Activated CD4-positive, alpha-beta memory T cell treated with anti-CD3 and anti-CD28 coated beads for 36 hours (primary cell): ENCODE measurements at regions not wholly inside any gene's neighbourhood (a gene's known extent, or its start where the extent isn't known, plus 50 kb on each side); places are given as distances from the start of the nearest gene placed in this dataset.
"Not testable (repeated sequence)": the region's sequence is repeated elsewhere in the genome, so short reads cannot be mapped to it uniquely, and the experiment has no call there.

Experiments
- CTCF ChIA-PET: fragments of 350-600 bp; sonication (Branson Sonifier 250); formaldehyde crosslinking; loops from one replicate; lab custom pipeline; 2021; ENCODE audit warnings: antibody characterized with exemption, inconsistent platforms; lab: Charles Lee
- POLR2A ChIA-PET: fragments of 350-600 bp; sonication (Branson Sonifier 250); formaldehyde crosslinking; loops from one replicate; lab custom pipeline; 2021; ENCODE audit warnings: antibody characterized with exemption; lab: Charles Lee
- DNase-seq: peaks from one replicate; pipeline ENCODE4 v3.0.0-alpha.2; 2020
- H3K27ac Mint-ChIP-seq: one replicate; pipeline ENCODE4 v1.8.0; 2021; ENCODE audit warnings: mixed read lengths
- H3K27me3 Mint-ChIP-seq: one replicate; pipeline ENCODE4 v1.8.0; 2021; ENCODE audit warnings: mixed read lengths
- H3K36me3 Mint-ChIP-seq: one replicate; pipeline ENCODE4 v1.8.0; 2021; ENCODE audit warnings: mixed read lengths
- H3K4me1 Mint-ChIP-seq: one replicate; pipeline ENCODE4 v1.8.0; 2021; ENCODE audit warnings: low read depth, mixed read lengths
- H3K4me3 Mint-ChIP-seq: one replicate; pipeline ENCODE4 v1.8.0; 2021; ENCODE audit warnings: mild to moderate bottlenecking, mixed read lengths
- H3K9me3 Mint-ChIP-seq: one replicate; pipeline ENCODE4 v1.8.0; 2021; ENCODE audit warnings: mixed read lengths
- intact Hi-C: fragments of 100-400 bp; cut with micrococcal nuclease; formaldehyde crosslinking; loops from one replicate; pipeline ENCODE4 v1.15.1; 2023

DNA sequence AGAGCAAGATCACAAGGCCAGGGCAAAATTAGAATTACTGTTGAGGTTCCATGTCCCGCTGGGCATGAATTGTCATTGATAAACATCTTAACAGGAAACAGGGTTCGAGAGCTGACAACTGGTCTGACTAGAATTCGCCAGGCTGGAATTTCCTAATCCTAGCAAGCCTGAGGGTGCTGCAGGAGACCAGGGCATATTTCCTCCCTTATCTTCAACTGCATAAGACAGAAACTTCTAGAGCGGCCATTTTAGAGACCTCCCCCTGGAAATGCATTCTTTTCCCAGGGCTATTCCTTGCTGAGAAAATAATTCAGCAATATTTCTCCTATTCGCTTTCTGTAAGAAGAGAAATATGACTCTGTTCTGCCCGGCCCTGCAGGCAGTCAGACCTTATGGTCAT is 158.6 kb upstream of the CCN2 start:
- H3K36me3 Mint-ChIP-seq, POLR2A ChIA-PET, H3K27ac Mint-ChIP-seq, H3K27me3 Mint-ChIP-seq, H3K4me1 Mint-ChIP-seq, intact Hi-C loops, CTCF ChIA-PET, H3K4me3 Mint-ChIP-seq, DNase-seq: not testable (repeated sequence)
- H3K9me3 Mint-ChIP-seq = peaks cover 14% of the 10 kb centered on the region

DNA sequence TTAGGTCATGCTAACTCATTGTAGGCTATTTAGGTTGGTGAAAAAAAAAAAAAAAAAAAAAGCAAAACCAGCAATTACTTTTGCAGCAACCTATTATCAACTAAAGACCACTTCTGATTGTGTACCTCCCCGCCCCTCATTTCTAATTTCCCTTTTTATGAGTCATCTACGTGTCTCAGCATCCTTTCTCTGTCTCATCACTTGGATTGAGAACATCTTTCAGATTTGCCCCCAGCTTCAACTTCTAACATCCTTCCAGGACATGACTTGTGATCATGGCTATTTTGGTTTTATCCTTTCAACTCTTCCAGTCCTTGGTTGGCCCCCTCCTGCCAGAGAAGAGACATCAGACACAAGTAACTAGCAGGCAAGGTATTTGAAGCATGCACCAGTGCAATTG is 156.7 kb upstream of the CCN2 start:
- ChIA-PET CTCF (no interaction called here), POLR2A (no interaction called here)
- H3K27me3 Mint-ChIP-seq = no peaks in the 10 kb centered on the region
- H3K27ac Mint-ChIP-seq = no peak overlapping the region
- intact Hi-C loops = no loop called here
- H3K36me3 Mint-ChIP-seq = no peaks in the 10 kb centered on the region
- H3K4me1 Mint-ChIP-seq = no peaks in the 10 kb centered on the region
- no peak for DNase-seq
- H3K4me3 Mint-ChIP-seq = no peak overlapping the region
- peaks cover 14% of the 10 kb centered on the region for H3K9me3 Mint-ChIP-seq

DNA sequence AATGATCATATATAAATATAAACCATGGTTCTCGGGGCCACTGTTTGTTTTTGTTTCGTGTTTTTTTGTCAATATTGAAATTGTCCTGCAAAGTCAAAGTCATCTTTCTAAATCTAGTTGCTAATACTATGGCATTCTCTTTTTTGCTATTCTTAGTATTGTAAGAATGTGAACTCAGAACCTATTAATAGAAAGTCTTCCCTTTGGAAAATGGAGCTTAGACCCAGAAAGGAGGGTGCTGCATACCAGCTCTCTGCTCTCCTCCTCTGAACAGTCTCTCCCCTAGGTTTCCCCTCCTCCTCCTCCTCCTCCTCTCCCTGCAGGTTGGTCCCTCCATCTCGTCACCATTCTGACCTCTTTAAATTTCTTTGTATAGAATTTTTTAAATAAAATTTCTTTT is 150.4 kb upstream of the CCN2 start:
- Mint-ChIP-seq H3K4me3 (no peak overlapping the region), H3K9me3 (no peaks in the 10 kb centered on the region), H3K4me1 (no peaks in the 10 kb centered on the region), H3K27me3 (peaks cover 1% of the 10 kb centered on the region), H3K36me3 (no peaks in the 10 kb centered on the region), H3K27ac (no peak overlapping the region)
- POLR2A ChIA-PET = no interaction called here
- intact Hi-C loops = no loop called here
- CTCF ChIA-PET = no interaction called here
- DNase-seq = no peak

DNA sequence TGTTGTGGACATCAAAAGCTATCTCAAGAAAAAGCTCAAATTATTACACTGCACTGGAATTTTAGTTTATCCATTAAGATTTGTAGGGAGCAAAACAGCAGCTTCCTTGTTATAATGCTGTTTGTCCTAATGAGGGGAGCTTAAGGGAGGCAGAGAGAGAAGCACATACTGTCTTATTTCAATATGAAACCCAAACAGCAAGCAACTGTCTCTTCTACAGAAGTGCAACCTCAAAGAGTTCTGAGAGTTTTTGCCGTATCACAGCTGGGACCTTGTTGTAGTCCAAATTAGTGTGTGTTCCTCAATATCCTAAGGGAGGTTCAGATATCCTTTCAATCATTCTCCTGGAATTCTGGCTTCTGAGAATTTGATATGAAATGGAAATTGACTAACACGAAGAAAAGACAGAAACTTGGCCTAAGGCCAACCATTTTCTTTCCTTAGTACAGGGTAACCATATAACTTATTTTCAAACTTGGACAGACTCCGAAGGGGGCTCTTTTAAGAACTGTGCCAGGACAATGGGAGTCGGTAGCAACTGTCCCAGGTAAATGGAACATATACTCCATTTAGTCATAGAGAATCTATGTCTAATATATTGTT is 149.3 kb upstream of the CCN2 start:
- Mint-ChIP-seq H3K36me3 (no peaks in the 10 kb centered on the region), H3K4me3 (no peak overlapping the region), H3K9me3 (no peaks in the 10 kb centered on the region), H3K4me1 (no peaks in the 10 kb centered on the region), H3K27me3 (peaks cover 1% of the 10 kb centered on the region), H3K27ac (no peak overlapping the region)
- DNase-seq = no peak
- intact Hi-C loops = no loop called here
- ChIA-PET POLR2A (no interaction called here), CTCF (no interaction called here)

DNA sequence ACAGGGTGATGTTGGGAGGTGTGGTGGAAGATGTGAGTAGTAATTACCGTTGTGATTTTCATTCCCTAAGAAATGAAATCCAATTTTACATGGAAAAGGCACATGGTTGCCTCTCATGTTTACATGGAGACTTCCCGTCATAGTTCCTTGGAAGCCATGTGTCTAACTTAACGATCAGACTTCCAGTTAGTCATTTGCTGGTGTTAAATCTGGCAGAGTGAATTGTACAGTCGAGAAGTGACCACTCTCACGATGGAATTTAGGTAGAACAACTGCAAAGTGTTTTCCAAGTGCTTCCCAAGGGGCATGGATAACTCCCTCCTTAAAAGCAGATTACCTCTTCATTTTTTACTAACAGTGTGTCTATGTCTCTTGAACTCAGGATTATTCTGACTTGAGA is 145.8 kb upstream of the CCN2 start:
- no peak overlapping the region for H3K4me3 Mint-ChIP-seq
- intact Hi-C loops = no loop called here

DNA sequence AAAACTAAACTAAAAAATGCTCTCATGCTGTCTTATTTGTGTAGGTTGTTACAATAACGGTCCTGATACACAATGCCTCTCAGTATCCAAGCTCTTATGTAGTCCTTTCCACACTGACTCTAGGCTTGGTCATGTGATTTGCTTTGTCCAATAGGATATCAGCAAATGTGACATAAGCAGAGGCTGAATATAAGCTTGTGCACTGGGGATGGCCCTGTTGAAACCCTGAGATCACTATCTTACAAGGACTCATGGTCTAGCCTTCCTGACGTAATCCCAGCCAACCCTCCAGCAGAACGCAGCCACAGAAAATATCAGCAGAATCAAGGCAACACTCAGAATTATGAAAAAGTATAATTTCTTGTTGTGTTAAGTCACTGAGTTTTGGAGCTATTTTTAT is 145.1 kb upstream of the CCN2 start:
- DNase-seq = no peak
- Mint-ChIP-seq H3K9me3 (peaks cover 2% of the 10 kb centered on the region), H3K36me3 (no peaks in the 10 kb centered on the region), H3K4me3 (no peak overlapping the region), H3K27ac (no peak overlapping the region), H3K4me1 (no peaks in the 10 kb centered on the region), H3K27me3 (peaks cover 1% of the 10 kb centered on the region)
- intact Hi-C loops = no loop called here
- POLR2A ChIA-PET = no interaction called here
- CTCF ChIA-PET = no interaction called here

More for the DNA sequence above, 145.8 kb upstream of the CCN2 start:
- Mint-ChIP-seq H3K36me3 (no peaks in the 10 kb centered on the region), H3K27me3 (peaks cover 1% of the 10 kb centered on the region), H3K9me3 (peaks cover 2% of the 10 kb centered on the region), H3K27ac (no peak overlapping the region), H3K4me1 (no peaks in the 10 kb centered on the region)
- ChIA-PET CTCF (no interaction called here), POLR2A (no interaction called here)
- DNase-seq = no peak

DNA sequence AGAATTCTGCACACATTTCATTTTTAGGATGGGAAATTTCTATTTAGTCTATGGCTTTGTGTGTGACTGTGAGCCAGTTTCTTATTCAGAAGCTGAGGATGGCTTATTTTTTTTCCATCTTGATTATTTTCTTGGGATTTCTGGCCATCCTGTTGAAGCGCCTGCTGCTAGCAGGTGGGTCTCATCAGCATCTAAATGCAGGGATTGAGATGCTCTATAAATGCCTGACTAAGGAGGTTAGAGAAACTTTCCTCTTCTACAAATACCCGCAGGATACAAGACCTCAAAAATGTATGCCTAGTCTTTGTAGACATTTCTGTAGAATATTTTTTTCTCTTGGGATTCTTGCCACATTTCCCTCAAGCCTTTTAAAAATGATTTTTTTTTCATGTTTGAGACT is 138.0 kb upstream of the CCN2 start:
- H3K36me3 Mint-ChIP-seq = no peaks in the 10 kb centered on the region
- H3K9me3 Mint-ChIP-seq = peaks cover 8% of the 10 kb centered on the region
- intact Hi-C loops = no loop called here
- no peak overlapping the region for H3K4me3 Mint-ChIP-seq
- no peaks in the 10 kb centered on the region for H3K4me1 Mint-ChIP-seq
- ChIA-PET CTCF (no interaction called here), POLR2A (no interaction called here)
- H3K27ac Mint-ChIP-seq = no peak overlapping the region
- no peak for DNase-seq
- no peaks in the 10 kb centered on the region for H3K27me3 Mint-ChIP-seq

DNA sequence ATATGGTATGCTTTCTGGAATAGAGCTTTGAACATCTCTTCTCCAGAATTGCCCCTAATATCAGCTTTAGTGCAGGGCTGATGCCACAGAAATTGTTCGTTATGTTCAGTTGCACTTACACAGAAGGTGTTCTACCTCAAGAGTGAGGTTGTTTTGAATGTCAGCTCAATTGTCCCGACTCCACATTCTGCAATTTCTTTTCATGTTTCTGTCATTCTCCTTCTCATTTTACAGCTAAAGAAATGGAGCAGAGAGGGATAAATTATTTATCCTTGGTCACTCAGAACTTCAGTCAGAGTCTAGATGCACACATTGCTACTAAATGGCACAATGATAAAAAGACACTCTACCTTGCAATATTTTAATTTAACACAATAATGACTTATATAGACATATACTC is 137.0 kb upstream of the CCN2 start:
- no peak overlapping the region for H3K27ac Mint-ChIP-seq
- ChIA-PET POLR2A (no interaction called here), CTCF (no interaction called here)
- no peak overlapping the region for H3K4me3 Mint-ChIP-seq
- H3K27me3 Mint-ChIP-seq = no peaks in the 10 kb centered on the region
- peaks cover 8% of the 10 kb centered on the region for H3K9me3 Mint-ChIP-seq
- no peak for DNase-seq
- intact Hi-C loops = no loop called here
- H3K36me3 Mint-ChIP-seq = no peaks in the 10 kb centered on the region
- H3K4me1 Mint-ChIP-seq = no peaks in the 10 kb centered on the region

DNA sequence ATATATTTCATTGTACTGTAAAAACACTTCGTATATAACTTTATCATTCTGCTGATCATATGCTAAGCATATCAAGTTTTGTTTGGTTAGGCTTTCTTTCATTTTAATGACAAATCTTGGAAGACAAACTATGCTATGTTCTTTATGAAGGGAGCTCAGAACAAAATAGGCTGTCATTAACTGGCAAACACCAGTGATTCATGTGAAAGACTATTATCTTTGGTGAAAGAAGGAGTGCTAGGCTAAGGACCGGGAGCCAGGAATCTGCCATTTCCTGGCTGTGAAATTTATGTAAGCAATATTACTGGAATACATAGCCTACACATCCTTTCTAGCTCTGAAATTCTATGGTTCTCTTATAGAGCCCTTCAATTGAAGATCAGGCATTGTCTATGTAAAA is 136.2 kb upstream of the CCN2 start:
- Mint-ChIP-seq H3K27ac (no peak overlapping the region), H3K36me3 (no peaks in the 10 kb centered on the region), H3K9me3 (peaks cover 8% of the 10 kb centered on the region)

DNA sequence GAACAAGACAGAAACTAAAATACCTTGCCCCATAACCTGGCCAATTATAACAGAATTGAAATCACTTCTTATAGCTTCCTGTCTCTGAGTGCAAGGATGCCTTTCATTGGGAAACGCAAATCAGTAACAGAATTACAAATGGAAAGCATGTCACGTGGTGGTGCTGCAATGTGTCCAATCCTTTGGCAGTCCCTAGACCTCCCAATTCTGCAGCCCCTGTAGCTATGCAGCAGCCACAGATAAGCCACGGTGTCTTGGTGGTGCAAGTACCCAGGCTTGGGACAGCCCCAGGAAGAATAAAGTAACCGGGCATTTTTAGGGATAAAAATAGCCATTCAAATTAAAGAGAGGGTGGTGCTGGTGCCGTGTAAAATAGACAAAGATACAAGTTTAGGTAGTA is 134.6 kb upstream of the CCN2 start:
- no peak for DNase-seq
- Mint-ChIP-seq H3K9me3 (peaks cover 4% of the 10 kb centered on the region), H3K27ac (no peak overlapping the region), H3K4me1 (no peaks in the 10 kb centered on the region), H3K27me3 (no peaks in the 10 kb centered on the region), H3K4me3 (no peak overlapping the region), H3K36me3 (no peaks in the 10 kb centered on the region)
- ChIA-PET CTCF (no interaction called here), POLR2A (no interaction called here)
- intact Hi-C loops = no loop called here

More for the DNA sequence above, 136.2 kb upstream of the CCN2 start:
- DNase-seq = no peak
- Mint-ChIP-seq H3K27me3 (no peaks in the 10 kb centered on the region), H3K4me3 (no peak overlapping the region), H3K4me1 (no peaks in the 10 kb centered on the region)
- ChIA-PET CTCF (no interaction called here), POLR2A (no interaction called here)
- intact Hi-C loops = no loop called here

DNA sequence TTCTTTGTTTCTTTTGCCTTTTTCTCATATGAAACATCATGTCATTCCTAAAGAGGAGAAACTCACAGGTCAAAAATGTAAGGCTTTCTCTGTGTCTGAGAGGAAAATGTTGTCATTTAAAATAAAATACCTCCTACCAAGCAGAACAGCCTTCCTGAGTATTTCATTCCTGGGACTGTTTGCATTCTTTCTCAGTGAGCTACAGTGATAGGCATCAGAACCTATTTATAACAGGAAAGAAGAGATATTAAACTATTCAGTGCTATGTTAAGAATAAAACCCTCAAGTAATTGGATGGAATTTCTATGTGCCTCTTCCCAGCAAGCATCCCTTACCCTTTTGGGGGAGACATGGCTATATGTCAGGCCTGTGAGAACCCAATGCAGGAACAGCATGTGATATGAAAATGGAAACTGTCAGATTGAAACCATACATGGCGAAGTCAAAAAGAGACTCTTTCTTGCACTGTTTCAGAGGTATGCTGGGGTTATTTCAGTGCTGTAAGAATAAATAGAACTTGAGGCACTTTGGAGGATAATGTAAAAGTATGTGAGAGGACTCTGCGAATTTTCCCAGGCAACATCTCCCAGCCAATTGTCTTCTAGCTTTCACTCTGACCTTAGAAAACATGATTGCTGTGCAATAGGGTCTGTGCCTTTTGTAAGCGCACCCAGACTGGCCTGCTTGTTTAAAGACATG is 133.8 kb upstream of the CCN2 start:
- intact Hi-C loops = no loop called here
- no peak overlapping the region for H3K4me3 Mint-ChIP-seq
- no peak overlapping the region for H3K27ac Mint-ChIP-seq
- no peaks in the 10 kb centered on the region for H3K27me3 Mint-ChIP-seq
- H3K4me1 Mint-ChIP-seq = no peaks in the 10 kb centered on the region
- DNase-seq = no peak
- POLR2A ChIA-PET = no interaction called here
- H3K36me3 Mint-ChIP-seq = no peaks in the 10 kb centered on the region
- H3K9me3 Mint-ChIP-seq = no peaks in the 10 kb centered on the region
- CTCF ChIA-PET = no interaction called here

DNA sequence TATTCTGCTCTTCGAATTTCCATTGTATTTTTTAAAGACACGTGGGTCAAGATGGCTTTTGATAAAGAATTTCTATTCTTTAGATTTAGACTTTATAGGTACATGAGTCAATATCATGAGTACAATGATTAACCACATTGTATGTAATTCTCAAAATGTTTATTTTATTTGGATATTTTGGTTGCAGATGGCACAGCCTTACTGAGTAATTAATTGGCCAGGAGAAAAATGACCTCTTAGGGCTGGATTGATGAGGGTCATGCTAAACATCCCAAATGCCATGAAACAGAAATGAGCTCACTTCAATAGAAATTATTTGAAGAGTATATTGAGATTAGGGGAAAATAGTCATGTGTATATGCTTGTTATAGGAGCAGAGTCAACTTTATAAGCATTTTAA is 131.2 kb upstream of the CCN2 start:
- Mint-ChIP-seq H3K27me3 (no peaks in the 10 kb centered on the region), H3K9me3 (no peaks in the 10 kb centered on the region), H3K4me3 (no peak overlapping the region), H3K36me3 (no peaks in the 10 kb centered on the region), H3K27ac (no peak overlapping the region), H3K4me1 (no peaks in the 10 kb centered on the region)
- no peak for DNase-seq
- ChIA-PET CTCF (no interaction called here), POLR2A (no interaction called here)
- intact Hi-C loops = no loop called here

DNA sequence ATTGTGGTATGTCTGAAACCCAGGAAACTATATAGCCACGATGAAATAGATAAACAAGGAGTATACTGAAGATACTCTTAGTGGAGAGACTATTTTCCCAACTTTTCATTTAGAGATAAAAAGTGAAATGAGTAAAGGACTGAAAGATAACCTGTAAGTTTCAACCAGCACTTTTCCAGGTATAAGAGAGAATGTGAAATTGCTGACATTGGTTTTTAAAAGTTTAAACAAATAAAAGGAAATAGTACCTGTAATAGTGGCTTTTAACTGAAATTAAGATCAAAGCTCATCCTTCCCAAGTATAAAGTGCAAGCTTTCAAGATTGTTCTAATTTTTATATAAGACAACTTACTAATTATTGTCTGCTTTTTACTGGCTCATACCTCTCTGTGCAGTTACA is 130.2 kb upstream of the CCN2 start:
- POLR2A ChIA-PET = no interaction called here
- Mint-ChIP-seq H3K27ac (no peak overlapping the region), H3K4me3 (no peak overlapping the region), H3K36me3 (no peaks in the 10 kb centered on the region), H3K4me1 (no peaks in the 10 kb centered on the region), H3K27me3 (peaks cover 3% of the 10 kb centered on the region), H3K9me3 (no peaks in the 10 kb centered on the region)
- no peak for DNase-seq
- CTCF ChIA-PET = no interaction called here
- intact Hi-C loops = no loop called here
